ENCODE measurements at regions not wholly inside any gene's neighbourhood (a gene's known extent, or its start where the extent isn't known, plus 50 kb on each side); places are given as distances from the start of the nearest gene placed in this dataset.

DNA sequence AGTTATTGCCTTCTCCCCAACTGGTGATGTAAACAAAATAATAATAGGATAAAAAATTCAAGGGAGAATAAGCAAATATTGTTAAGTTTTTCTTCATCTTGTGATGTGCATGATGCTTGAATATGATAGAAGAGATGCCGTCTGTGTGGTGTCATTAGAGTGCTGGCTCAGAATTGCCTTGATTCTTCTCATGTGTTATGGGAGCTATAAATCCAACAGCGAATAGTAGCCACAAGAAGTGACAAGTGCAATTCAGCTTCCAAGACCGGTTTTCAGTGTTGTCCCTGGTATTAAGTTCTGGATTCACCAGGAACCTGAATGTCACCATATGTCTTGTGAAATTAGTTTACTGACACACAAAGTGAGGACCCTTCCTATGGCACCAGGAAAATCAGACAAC, 547.0 kb downstream of the NSUN3 start:
- TF ChIP-seq POLR2A (IDR thresholded peaks at IDR 0.05): no peak
- TF ChIP-seq CTCF (IDR thresholded peaks at IDR 0.05): no peak
